ENCODE measurements at regions not wholly inside any gene's neighbourhood (a gene's known extent, or its start where the extent isn't known, plus 50 kb on each side); places are given as distances from the start of the nearest gene placed in this dataset.
A peak's percentile ranks its signal among the peaks of the same experiment; 100 is the strongest.

- Histone ChIP-seq H4K20me1 (replicated peaks; ENCODE audit: control insufficient read depth, extremely low read depth, insufficient read depth, low read length) (no peaks in the 10 kb centered on the region), H3K9me1 (replicated peaks; ENCODE audit: control insufficient read depth, extremely low read depth, insufficient read depth, low read length) (no peaks in the 10 kb centered on the region), H3K9me3 (replicated peaks; ENCODE audit: control insufficient read depth, insufficient read depth, low read length) (no peaks in the 10 kb centered on the region), H2AFZ (ENCODE audit: low read depth, low read length) (no peak overlapping the region), H3K79me2 (ENCODE audit: control insufficient read depth, insufficient read depth, low read length) (no peaks in the 10 kb centered on the region), H3K9ac (replicated peaks; ENCODE audit: extremely low read depth, insufficient read depth, low read length) (no peak overlapping the region), H3K27ac (ENCODE audit: insufficient read depth, low read depth, low read length) (no peak overlapping the region), H3K4me1 (ENCODE audit: control insufficient read depth, extremely low read depth, insufficient read depth, low read length) (no peaks in the 10 kb centered on the region), H3K4me3 (replicated peaks in 1 of 3; ENCODE audit: insufficient read depth in 1 of 3, low read depth in 1 of 3, low read length in 3 of 3) (no peak overlapping the region), H3K4me2 (ENCODE audit: insufficient read depth, low read length) (no peak overlapping the region), H3K27me3 (ENCODE audit: control insufficient read depth in 2 of 2, insufficient read depth in 2 of 2, low read length in 2 of 2) (no peaks in the 10 kb centered on the region), H3K36me3 (ENCODE audit: control insufficient read depth in 2 of 2, extremely low read depth in 1 of 2, insufficient read depth in 2 of 2, low read length in 2 of 2) (no peaks in the 10 kb centered on the region)
- intact Hi-C loops (cut with micrococcal nuclease), result no loop called here
- FAIRE-seq (no peak), DNase-seq (ENCODE audit: low read depth, low spot score) (no peak)
- ChIA-PET CTCF (interaction anchor here (1.1 kb wide), 1 partner anchor 23 kb away, joined by 3 read pairs; no protein-coding TSS in a partner anchor), POLR2A (no interaction called here)
- TF ChIP-seq EZH2 (IDR thresholded peaks at IDR 0.05; ENCODE audit: borderline replicate concordance, low read depth, low read length, severe bottlenecking) (no peak), POLR2A (IDR thresholded peaks at IDR 0.05; ENCODE audit: low read depth, low read length) (no peak), MYC (IDR thresholded peaks at IDR 0.05; ENCODE audit: low read depth, low read length) (no peak), CTCF (IDR thresholded peaks at IDR 0.05; ENCODE audit: extremely low read depth in 1 of 2, insufficient read depth in 1 of 2, low read depth in 1 of 2, low read length in 2 of 2) (no peak), MAX (IDR thresholded peaks at IDR 0.05; ENCODE audit: insufficient read depth, insufficient read length) (no peak), POLR2AphosphoS5 (IDR thresholded peaks at IDR 0.05; ENCODE audit: insufficient read depth, low read depth, low read length) (no peak), FOS (IDR thresholded peaks at IDR 0.05; ENCODE audit: borderline replicate concordance, insufficient read depth, low read length) (peak; percentile 15), GATA2 (IDR thresholded peaks at IDR 0.05; ENCODE audit: insufficient read depth, insufficient read length, low read depth, low read length) (no peak)
- BruUV-seq (replicated peaks), result no TSS peak
- dilution Hi-C loops (cut with MboI; ENCODE audit: extremely low pct_ligation_motif_present, low sequenced_read_pairs), result no loop called here
Observed at GRCh38 chr1:185400052-185400451, 83.0 kb upstream of the IVNS1ABP start.

Data from endothelial cell of umbilical vein (primary cell).